Esophagus muscularis mucosa (tissue), 4 donors: ENCODE measurements at regions not wholly inside any gene's neighbourhood (a gene's known extent, or its start where the extent isn't known, plus 50 kb on each side); places are given as distances from the start of the nearest gene placed in this dataset.

Source experiments
- DNase-seq: peaks from one replicate; pipeline ENCODE4 v3.0.0-alpha.2; 2017; ENCODE audit errors: extremely low spot score
- H3K27ac ChIP-seq, 4 donors: fragments of 200-600 bp; sonication (generic); replicated peaks in 1 of 4; 1 replicate in 3 of 4; 2 replicates in 1 of 4; pipeline ENCODE4 v1.5.1; 2016 to 2019; ENCODE audit warnings: mild to moderate bottlenecking in 1 of 4
- H3K27me3 ChIP-seq, 4 donors: fragments of 200-600 bp; sonication (generic); one replicate each; pipeline versions ENCODE4 v1.5.1 to v1.6.0; 2016 to 2019
- H3K36me3 ChIP-seq, 4 donors: fragments of 200-600 bp; sonication (generic); one replicate each; pipeline ENCODE4 v1.5.1; 2016 to 2019
- H3K4me1 ChIP-seq, 4 donors: fragments of 200-600 bp; sonication (generic); one replicate each; pipeline ENCODE4 v1.5.1; 2016 to 2019
- H3K4me3 ChIP-seq, 4 donors: fragments of 200-600 bp; sonication (generic); 1 replicate in 2 of 4; 2 replicates in 2 of 4; pipeline ENCODE4 v1.5.1; 2016 to 2019; ENCODE audit warnings: mild to moderate bottlenecking in 4 of 4, moderate library complexity in 1 of 4
- H3K9me3 ChIP-seq, 4 donors: fragments of 200-600 bp; sonication (generic); 1 replicate in 3 of 4; 2 replicates in 1 of 4; pipeline ENCODE4 v1.5.1; 2016 to 2019
- EP300 ChIP-seq: sonication (generic); formaldehyde crosslinking; IDR thresholded peaks from one replicate; pipeline ENCODE4 v1.6.1; 2017; ENCODE audit warnings: antibody characterized with exemption
- POLR2A ChIP-seq: fragments of 450-650 bp; IDR thresholded peaks from one replicate; pipeline ENCODE4 v1.6.1; 2017; ENCODE audit warnings: antibody characterized with exemption, moderate library complexity, mild to moderate bottlenecking, low read depth
- POLR2AphosphoS5 ChIP-seq, 2 donors: sonication (generic); formaldehyde crosslinking; IDR thresholded peaks; one replicate each; pipeline ENCODE4 v1.6.1; 2017; ENCODE audit warnings: antibody characterized with exemption in 2 of 2
- WGBS: methylation state at CpG from one replicate; pipeline ENCODE4 v1.1.5; 2018; 5-methylcytosine and 5-hydroxymethylcytosine counted together
- intact Hi-C: fragments of 100-400 bp; cut with DNase I; formaldehyde crosslinking; loops from one replicate; pipeline ENCODE4 v1.15.1; 2023
- TF ChIP-seq, protein P1 (sequence below), 3 experiments: fragments of 200-600 bp in 2 of 3; fragments of 450-650 bp in 1 of 3; sonication (generic) in 2 of 3; IDR thresholded peaks; one replicate each; pipeline ENCODE4 v1.5.1; 2017 to 2019; ENCODE audit warnings: antibody characterized with exemption in 3 of 3, mild to moderate bottlenecking in 2 of 3, moderate library complexity in 1 of 3

DNA sequence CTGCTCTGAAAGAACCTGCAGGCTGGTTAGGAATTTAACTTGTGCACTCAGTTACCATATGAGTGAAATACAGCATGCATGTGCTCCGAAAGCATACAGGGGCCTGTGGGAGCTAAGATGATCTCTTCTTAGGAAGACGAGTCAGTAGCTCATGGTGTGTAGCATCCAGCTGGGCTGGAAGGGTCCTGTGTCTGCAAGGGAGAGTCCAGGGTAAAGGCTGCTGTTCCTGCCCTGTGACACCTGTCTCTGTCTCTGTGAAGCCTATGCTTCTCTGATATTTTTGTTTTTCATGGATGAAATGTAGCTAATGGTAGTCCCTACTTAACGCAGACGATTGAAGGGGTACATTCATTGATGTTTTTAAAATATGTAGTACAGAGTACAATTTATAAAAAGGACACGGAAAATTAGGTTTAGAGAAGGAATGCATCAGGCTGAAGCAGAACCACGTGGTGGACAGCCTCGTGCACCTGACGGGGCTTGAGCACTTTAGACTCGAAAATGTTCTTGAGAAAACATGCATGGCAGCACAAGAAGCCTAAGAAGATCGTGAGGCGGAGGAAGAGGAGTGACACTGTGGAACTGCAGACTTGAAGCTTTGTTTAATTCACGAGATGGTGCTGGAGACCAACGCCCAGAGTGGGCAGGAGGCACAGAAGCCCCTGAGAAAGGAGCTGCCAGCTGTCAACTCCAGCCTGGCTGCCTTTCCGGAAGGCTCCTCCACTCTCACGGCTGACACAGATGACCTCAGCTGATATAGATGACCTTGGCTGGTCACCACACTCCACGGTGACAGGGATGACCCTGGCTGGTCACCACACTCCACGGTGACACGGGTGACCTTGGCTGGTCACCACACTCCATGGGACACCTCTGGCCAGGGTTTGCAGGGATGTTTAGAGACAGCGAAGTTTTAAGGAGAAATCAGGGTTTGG, 110.6 kb downstream of the TMEM18 start:
- TF ChIP-seq, protein P1, sequence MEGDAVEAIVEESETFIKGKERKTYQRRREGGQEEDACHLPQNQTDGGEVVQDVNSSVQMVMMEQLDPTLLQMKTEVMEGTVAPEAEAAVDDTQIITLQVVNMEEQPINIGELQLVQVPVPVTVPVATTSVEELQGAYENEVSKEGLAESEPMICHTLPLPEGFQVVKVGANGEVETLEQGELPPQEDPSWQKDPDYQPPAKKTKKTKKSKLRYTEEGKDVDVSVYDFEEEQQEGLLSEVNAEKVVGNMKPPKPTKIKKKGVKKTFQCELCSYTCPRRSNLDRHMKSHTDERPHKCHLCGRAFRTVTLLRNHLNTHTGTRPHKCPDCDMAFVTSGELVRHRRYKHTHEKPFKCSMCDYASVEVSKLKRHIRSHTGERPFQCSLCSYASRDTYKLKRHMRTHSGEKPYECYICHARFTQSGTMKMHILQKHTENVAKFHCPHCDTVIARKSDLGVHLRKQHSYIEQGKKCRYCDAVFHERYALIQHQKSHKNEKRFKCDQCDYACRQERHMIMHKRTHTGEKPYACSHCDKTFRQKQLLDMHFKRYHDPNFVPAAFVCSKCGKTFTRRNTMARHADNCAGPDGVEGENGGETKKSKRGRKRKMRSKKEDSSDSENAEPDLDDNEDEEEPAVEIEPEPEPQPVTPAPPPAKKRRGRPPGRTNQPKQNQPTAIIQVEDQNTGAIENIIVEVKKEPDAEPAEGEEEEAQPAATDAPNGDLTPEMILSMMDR (IDR thresholded peaks at IDR 0.05): no peak
- TF ChIP-seq POLR2AphosphoS5 (IDR thresholded peaks at IDR 0.05) (no peak), POLR2A (no peak), EP300 (no peak)
- Histone ChIP-seq H3K36me3 (no peaks in the 10 kb centered on the region), H3K27ac (no peak overlapping the region), H3K9me3 (peaks cover 0 to 12% (median 6%) of the 10 kb centered on the region in 4 donors), H3K4me1 (no peaks in the 10 kb centered on the region), H3K27me3 (peaks cover 0 to 39% (median 0%) of the 10 kb centered on the region in 4 donors), H3K4me3 (no peak overlapping the region)
- 81% methylated on average over 17 of the region's 19 CpGs for WGBS
- intact Hi-C loops: no loop called here
- no peak for DNase-seq

DNA sequence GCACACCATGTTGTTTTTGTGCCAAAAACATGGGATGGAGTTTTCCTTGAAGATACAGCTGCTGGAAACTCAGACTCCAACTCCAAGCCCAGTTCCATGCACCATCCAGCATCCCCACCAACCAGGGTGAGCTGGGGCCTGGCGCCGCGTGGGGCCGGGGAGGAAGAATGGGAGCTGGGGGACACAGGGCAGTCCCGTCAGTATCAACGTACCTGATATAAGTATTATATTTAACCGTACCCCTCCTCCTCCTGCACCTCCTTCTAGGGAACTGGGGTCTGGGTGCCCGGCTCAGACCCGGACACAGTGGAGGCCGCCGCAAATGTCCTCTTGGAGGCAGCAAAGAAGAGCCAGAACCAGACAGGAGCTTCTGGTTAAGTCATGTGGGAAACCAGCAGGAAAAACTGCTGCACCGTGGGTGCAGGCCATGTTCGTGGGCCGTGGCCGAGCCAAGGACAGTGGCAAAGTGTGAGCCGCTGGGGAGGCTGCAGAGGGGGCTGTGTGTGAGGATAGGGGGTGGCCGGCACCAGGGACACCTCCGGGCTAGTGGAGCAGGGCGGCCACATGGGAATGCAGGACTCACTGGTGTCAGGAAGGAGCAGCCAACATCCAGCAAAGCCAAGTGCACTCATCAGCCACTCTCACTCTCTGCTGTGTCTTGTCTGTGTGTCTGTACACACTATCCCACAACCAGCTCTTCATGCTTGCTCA, 112.6 kb downstream of the TMEM18 start:
- DNase-seq: no peak
- Histone ChIP-seq H3K27me3 (peaks cover 0 to 39% (median 0%) of the 10 kb centered on the region in 4 donors), H3K4me3 (no peak overlapping the region), H3K36me3 (no peaks in the 10 kb centered on the region), H3K27ac (no peak overlapping the region), H3K9me3 (no peaks in the 10 kb centered on the region), H3K4me1 (no peaks in the 10 kb centered on the region)
- TF ChIP-seq POLR2A: no peak
- TF ChIP-seq, protein P1 (IDR thresholded peaks at IDR 0.05): no peak
- TF ChIP-seq POLR2AphosphoS5 (IDR thresholded peaks at IDR 0.05): no peak
- no peak for TF ChIP-seq EP300
- WGBS: 92% methylated on average over 19 of the region's 19 CpGs
- intact Hi-C loops: no loop called here

DNA sequence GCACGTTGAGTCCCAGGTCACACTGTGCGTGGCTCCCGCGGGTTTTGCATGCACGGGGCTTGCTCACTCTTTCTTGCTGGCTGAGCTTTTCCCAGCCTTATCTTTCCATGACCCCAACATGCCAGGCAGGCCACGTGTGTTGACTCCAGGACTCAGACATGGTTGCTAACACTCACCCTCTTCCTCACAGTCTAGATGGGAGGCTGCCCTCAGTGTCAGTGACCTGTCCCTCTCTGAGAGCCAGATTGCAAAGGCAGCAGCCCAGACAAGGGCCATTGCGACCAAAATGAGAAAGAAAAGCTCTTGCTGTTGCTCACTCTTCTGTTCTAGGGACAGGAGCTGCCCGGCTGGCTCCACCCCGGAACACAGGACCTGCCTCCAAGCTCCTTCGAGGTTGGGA, 113.7 kb downstream of the TMEM18 start:
- H3K4me1 ChIP-seq: no peaks in the 10 kb centered on the region
- no peaks in the 10 kb centered on the region for H3K36me3 ChIP-seq
- peaks cover 0 to 44% (median 0%) of the 10 kb centered on the region in 4 donors for H3K27me3 ChIP-seq
- TF ChIP-seq, protein P1 (IDR thresholded peaks at IDR 0.05): no peak
- no peak for TF ChIP-seq POLR2AphosphoS5 (IDR thresholded peaks at IDR 0.05)
- no peaks in the 10 kb centered on the region for H3K9me3 ChIP-seq
- no peak for DNase-seq
- intact Hi-C loops: no loop called here
- 78% methylated on average over 10 of the region's 10 CpGs for WGBS
- no peak overlapping the region for H3K4me3 ChIP-seq
- H3K27ac ChIP-seq: no peak overlapping the region

DNA sequence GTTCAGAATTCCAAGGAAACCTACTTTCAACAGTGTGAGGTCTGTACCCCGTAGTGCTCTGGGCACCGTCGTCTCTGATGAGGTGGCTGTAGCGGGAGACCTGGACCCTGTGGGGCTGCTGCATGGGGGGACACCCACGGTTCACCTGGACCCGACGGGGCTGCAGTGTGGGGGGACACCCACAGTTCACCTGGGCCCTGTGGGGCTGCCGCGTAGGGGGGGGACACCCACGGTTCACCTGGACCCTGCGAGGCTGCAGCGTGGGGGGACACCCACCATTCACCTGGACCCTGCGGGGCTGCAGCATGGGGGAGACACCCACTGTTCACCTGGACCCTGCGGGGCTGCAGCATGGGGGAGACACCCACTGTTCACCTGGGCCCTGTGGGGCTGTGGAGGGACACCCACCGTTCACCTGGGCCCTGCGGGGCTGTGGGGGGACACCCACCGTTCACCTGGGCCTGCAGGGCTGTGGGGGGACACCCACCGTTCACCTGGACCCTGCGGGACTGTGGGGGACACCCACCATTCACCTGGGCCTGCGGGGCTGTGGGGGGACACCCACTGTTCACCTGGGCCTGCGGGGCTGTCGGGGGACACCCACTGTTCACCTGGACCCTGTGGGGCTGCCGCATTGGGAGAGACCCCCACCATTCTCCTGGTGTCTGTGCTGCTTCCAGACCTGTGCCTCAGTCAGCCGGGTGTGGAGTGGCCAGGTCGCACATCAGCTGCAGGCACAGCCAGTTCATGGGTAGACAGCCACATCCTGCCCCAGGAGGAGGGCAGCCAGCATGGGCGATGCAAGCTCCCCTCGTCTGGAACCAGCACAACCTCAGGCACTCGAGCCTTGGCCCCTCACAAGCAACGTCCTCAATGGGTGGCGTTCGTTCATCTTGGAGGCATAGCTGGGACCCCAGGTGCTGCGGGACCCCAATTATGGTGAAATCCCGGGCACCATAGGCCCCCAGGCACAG, 114.5 kb downstream of the TMEM18 start:
- H3K27me3 ChIP-seq: peaks cover 0 to 52% (median 0%) of the 10 kb centered on the region in 4 donors
- no peaks in the 10 kb centered on the region for H3K9me3 ChIP-seq
- TF ChIP-seq EP300: no peak
- TF ChIP-seq POLR2AphosphoS5 (IDR thresholded peaks at IDR 0.05): no peak
- TF ChIP-seq POLR2A: no peak
- TF ChIP-seq, protein P1 (IDR thresholded peaks at IDR 0.05): no peak
- H3K4me1 ChIP-seq: no peaks in the 10 kb centered on the region
- intact Hi-C loops: no loop called here
- WGBS: 67% methylated on average over 12 of the region's 33 CpGs
- no peaks in the 10 kb centered on the region for H3K36me3 ChIP-seq
- H3K27ac ChIP-seq: no peak overlapping the region
- no peak overlapping the region for H3K4me3 ChIP-seq
- peak; percentile 50 for DNase-seq
